NCI-H460 (cell line): ENCODE measurements at regions not wholly inside any gene's neighbourhood (a gene's known extent, or its start where the extent isn't known, plus 50 kb on each side); places are given as distances from the start of the nearest gene placed in this dataset.
"Not testable (repeated sequence)": the region's sequence is repeated elsewhere in the genome, so short reads cannot be mapped to it uniquely, and the experiment has no call there.

Experiments
- DNase-seq: peaks from one replicate; pipeline ENCODE4 v3.0.0-alpha.2; 2016; ENCODE audit warnings: low read depth; ENCODE audit errors: extremely low read depth

DNA sequence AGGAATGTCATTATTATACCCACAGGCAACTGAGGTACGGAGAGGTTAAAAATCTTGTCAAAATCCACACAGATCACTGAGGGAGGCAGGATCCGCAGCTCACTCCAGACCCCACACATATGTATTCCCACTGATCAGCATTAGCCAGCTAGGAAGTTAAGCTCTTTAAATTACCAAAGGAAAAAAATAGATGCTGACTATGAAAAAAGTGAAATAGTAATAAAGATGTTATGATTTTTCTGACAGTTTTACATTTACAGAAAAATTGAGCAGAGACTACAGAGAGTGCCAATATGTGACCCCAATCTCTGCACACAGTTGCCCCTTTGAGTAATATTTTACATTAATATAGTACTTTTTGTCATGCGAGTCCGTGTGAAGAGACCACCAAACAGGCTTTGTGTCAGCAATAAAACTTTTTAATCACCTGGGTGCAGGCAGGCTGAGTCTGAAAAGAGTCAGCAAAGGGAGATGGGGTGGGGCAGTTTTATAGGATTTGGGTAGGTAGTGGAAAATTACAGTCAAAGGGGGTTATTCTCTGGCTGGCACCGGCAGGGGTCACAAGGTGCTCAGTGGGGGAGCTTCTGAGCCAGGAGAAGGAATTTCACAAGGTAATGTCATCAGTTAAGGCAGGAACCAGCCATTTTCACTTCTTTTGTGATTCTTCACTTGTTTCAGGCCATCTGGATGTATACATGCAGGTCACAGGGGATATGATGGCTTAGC is 61.9 kb upstream of the NAA35 start:
- not testable (repeated sequence) for DNase-seq

DNA sequence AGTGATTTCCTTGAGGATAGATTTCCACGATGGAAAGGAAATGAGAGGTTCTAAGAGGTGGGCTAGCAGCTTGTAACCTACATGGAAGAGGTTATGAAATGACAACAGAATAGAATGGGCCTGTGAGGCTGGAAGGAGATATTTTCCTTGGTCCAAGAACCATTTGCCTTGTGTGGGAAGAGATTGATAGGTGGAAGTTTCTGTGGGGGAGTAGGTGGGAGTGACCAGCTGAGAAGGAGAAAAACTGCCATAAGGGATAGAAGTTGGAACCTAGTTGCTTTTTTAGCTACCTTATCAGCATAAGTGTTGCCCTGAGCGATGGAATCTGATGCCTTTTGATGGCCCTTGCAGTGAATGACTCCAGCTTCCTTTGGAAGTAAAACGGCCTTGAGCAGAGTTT is 60.4 kb upstream of the NAA35 start:
- DNase-seq: not testable (repeated sequence)

DNA sequence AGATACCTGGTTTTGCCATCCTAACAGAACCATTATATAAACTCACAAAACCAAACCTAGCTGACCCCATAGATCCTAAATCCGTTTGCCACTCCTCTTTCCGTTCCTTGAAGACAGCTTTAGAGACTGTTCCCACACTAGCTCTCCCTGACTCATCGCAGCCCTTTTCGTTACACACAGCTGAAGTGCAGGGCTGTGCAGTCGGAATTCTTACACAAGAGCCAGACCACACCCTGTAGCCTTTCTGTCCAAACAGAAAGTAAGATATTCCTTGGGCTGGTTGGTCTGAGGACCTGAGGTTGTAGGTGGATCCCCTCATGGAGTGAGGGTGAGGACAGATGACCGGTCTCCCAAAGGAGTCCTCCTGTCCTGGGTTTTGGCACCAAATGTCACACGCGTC is 56.7 kb upstream of the NAA35 start:
- peak; percentile 61 for DNase-seq

DNA sequence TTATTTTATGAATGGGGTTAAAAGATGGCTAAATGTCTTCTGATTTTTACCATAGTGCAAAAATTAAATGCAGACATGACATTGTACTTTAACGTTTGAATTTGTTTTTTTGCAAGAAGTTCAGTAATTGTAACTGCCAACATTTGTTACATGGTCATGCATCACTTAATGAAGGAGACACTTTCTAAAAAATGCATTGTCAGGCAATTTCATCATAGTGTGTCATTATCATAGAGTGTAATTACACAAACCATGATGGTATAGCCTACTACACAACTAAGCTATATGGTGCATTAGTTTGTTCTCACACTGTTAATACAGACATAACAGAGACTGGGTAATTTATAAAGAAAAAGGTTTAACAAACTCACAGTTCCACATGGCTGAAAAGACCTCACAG is 50.0 kb upstream of the NAA35 start:
- no peak for DNase-seq
